Motor neuron (in vitro differentiated cells): ENCODE measurements at regions not wholly inside any gene's neighbourhood (a gene's known extent, or its start where the extent isn't known, plus 50 kb on each side); places are given as distances from the start of the nearest gene placed in this dataset.
A peak's percentile ranks its signal among the peaks of the same experiment; 100 is the strongest.

ENCODE experiments used
- ATAC-seq, 8 experiments: fragments of 200-7000 bp; cut with Tn5 transposase; replicated peaks in 6 of 8; 2 replicates each; pipeline ENCODE4 v1.8.0; 2021; ENCODE audit warnings: mild to moderate bottlenecking in 8 of 8, moderate library complexity in 8 of 8
- H3K27ac ChIP-seq, 2 donors: fragments of 250-450 bp; sonication (Bioruptor Pico); 2 replicates each; pipeline ENCODE4 v1.9.0; 2021; ENCODE audit warnings: antibody characterized with exemption in 2 of 2, mild to moderate bottlenecking in 2 of 2, moderate library complexity in 1 of 2
- H3K4me1 ChIP-seq, 2 donors: fragments of 250-450 bp; sonication (Bioruptor Pico); replicated peaks in 1 of 2; 2 replicates each; pipeline ENCODE4 v1.6.1; 2021; ENCODE audit warnings: antibody characterized with exemption in 2 of 2, mild to moderate bottlenecking in 2 of 2, moderate library complexity in 1 of 2
- H3K4me3 ChIP-seq, 5 donors: fragments of 250-450 bp; sonication (Bioruptor Pico); 2 replicates each; pipeline ENCODE4 v1.9.0; 2021; ENCODE audit warnings: antibody characterized with exemption in 5 of 5, mild to moderate bottlenecking in 5 of 5, moderate library complexity in 4 of 5
- WGBS, 10 experiments: fragments of 450-650 bp; shearing (Covaris generic); methylation state at CpG; one replicate each; pipeline ENCODE4 v1.0.0; 2022; 5-methylcytosine and 5-hydroxymethylcytosine counted together
- in situ Hi-C, 9 experiments: fragments of 400-800 bp; cut with MboI; loops; one replicate each; pipeline ENCODE4 v1.15.0; 2021; ENCODE audit warnings: low sequenced_read_pairs in 9 of 9, low pct_unique_long_range_greater_than_20kb in 2 of 9; ENCODE audit not compliant: unreplicated experiment in 9 of 9

GRCh38 chr10:78805176-78805575, 263.6 kb upstream of the ZMIZ1 start:
- Histone ChIP-seq H3K4me3 (no peak overlapping the region), H3K4me1 (peaks cover 35 to 39% of the 10 kb centered on the region in 2 donors), H3K27ac (no peak overlapping the region)
- 0 to 100% (median 57%) methylated on average over 1 to 4 of the region's 6 CpGs; no CpG with 5 or more reads in 1 of the 10 experiments for WGBS, 10 experiments
- peak in 5 of 8 experiments; percentile 20 to 83 (median 72) for ATAC-seq
- in situ Hi-C loops: loop anchor here in 1 of 9 experiments (25.0 kb wide), 1 partner anchor 257 kb away; the partner anchor contains the start of gene ZMIZ1

GRCh38 chr10:78806681-78807221, 262.0 kb upstream of the ZMIZ1 start:
- WGBS, 10 experiments: 80 to 100% (median 89%) methylated on average over 1 to 2 of the region's 2 CpGs; no CpG with 5 or more reads in 6 of the 10 experiments

GRCh38 chr10:78807504-78808203, 261.1 kb upstream of the ZMIZ1 start:
- WGBS, 10 experiments: 25 to 100% (median 47%) methylated on average over 1 to 8 of the region's 12 CpGs; no CpG with 5 or more reads in 3 of the 10 experiments
- H3K27ac ChIP-seq: peak overlapping the region; percentile 67 to 78
- no peak overlapping the region for H3K4me3 ChIP-seq
- in situ Hi-C loops: loop anchor here in 1 of 9 experiments (25.0 kb wide), 1 partner anchor 255 kb away; the partner anchor contains the start of gene ZMIZ1
- peak in 5 of 8 experiments; percentile 37 to 82 (median 74) for ATAC-seq
- peaks cover 28 to 32% of the 10 kb centered on the region in 2 donors for H3K4me1 ChIP-seq

More at GRCh38 chr10:78806681-78807221, 262.0 kb upstream of the ZMIZ1 start:
- Histone ChIP-seq H3K4me1 (peaks cover 28 to 37% of the 10 kb centered on the region in 2 donors), H3K4me3 (no peak overlapping the region), H3K27ac (no peak overlapping the region)
- peak in 3 of 8 experiments; percentile 11 to 15 (median 11) for ATAC-seq
- in situ Hi-C loops: loop anchor here in 1 of 9 experiments (25.0 kb wide), 1 partner anchor 256 kb away; the partner anchor contains the start of gene ZMIZ1

- Histone ChIP-seq H3K27ac (peak overlapping the region; percentile 67 to 78), H3K4me1 (peaks cover 31 to 32% of the 10 kb centered on the region in 2 donors), H3K4me3 (no peak overlapping the region)
- in situ Hi-C loops: loop anchor here in 1 of 9 experiments (25.0 kb wide), 1 partner anchor 254 kb away; the partner anchor contains the start of gene ZMIZ1
- ATAC-seq: peak in 4 of 8 experiments; percentile 20 to 58 (median 48)
- WGBS, 10 experiments: 26 to 98% (median 60%) methylated on average over 1 to 5 of the region's 8 CpGs; no CpG with 5 or more reads in 5 of the 10 experiments
Measured at GRCh38 chr10:78808286-78808685, 260.5 kb upstream of the ZMIZ1 start.

- Histone ChIP-seq H3K4me1 (peaks cover 34 to 35% of the 10 kb centered on the region in 2 donors), H3K27ac (peak overlapping the region; percentile 29 to 47), H3K4me3 (no peak overlapping the region)
- ATAC-seq: peak in 4 of 8 experiments; percentile 23 to 59 (median 42)
- in situ Hi-C loops: loop anchor here in 1 of 9 experiments (25.0 kb wide), 1 partner anchor 253 kb away; the partner anchor contains the start of gene ZMIZ1
- WGBS, 10 experiments: 100% methylated on average over 1 of the region's 3 CpGs; no CpG with 5 or more reads in 9 of the 10 experiments
Measured at GRCh38 chr10:78808736-78809367, 259.9 kb upstream of the ZMIZ1 start.

- 67 to 100% (median 83%) methylated on average over 1 to 3 of the region's 3 CpGs; no CpG with 5 or more reads in 4 of the 10 experiments for WGBS, 10 experiments
- H3K4me1 ChIP-seq: peaks cover 40 to 43% of the 10 kb centered on the region in 2 donors
- H3K4me3 ChIP-seq: no peak overlapping the region
- H3K27ac ChIP-seq: no peak overlapping the region
- no peak for ATAC-seq
- in situ Hi-C loops: loop anchor here in 1 of 9 experiments (25.0 kb wide), 1 partner anchor 251 kb away; the partner anchor contains the start of gene ZMIZ1
Measured at GRCh38 chr10:78811174-78811573, 257.6 kb upstream of the ZMIZ1 start.

GRCh38 chr10:78812571-78813318, 256.0 kb upstream of the ZMIZ1 start:
- Histone ChIP-seq H3K27ac (no peak overlapping the region), H3K4me1 (peaks cover 39 to 44% of the 10 kb centered on the region in 2 donors), H3K4me3 (no peak overlapping the region)
- in situ Hi-C loops: loop anchor here in 1 of 9 experiments (25.0 kb wide), 1 partner anchor 250 kb away; the partner anchor contains the start of gene ZMIZ1
- 54 to 100% (median 69%) methylated on average over 1 to 4 of the region's 4 CpGs; no CpG with 5 or more reads in 1 of the 10 experiments for WGBS, 10 experiments
- ATAC-seq: no peak

- ATAC-seq: peak in 2 of 8 experiments; percentile 3 to 11
- Histone ChIP-seq H3K4me3 (no peak overlapping the region), H3K4me1 (peaks cover 38 to 44% of the 10 kb centered on the region in 2 donors), H3K27ac (no peak overlapping the region)
- in situ Hi-C loops: loop anchor here in 1 of 9 experiments (25.0 kb wide), 1 partner anchor 249 kb away; the partner anchor contains the start of gene ZMIZ1
- WGBS, 10 experiments: 80 to 100% (median 100%) methylated on average over 1 of the region's 1 CpG; no CpG with 5 or more reads in 7 of the 10 experiments
Measured at GRCh38 chr10:78813526-78813925, 255.2 kb upstream of the ZMIZ1 start.

- H3K4me3 ChIP-seq: no peak overlapping the region
- peak in 5 of 8 experiments; percentile 38 to 73 (median 67) for ATAC-seq
- H3K27ac ChIP-seq: no peak overlapping the region
- 30 to 81% (median 54%) methylated on average over 1 to 6 of the region's 6 CpGs; no CpG with 5 or more reads in 1 of the 10 experiments for WGBS, 10 experiments
- in situ Hi-C loops: loop anchor here in 1 of 9 experiments (25.0 kb wide), 1 partner anchor 248 kb away; the partner anchor contains the start of gene ZMIZ1
- H3K4me1 ChIP-seq: peaks cover 33 to 40% of the 10 kb centered on the region in 2 donors
Measured at GRCh38 chr10:78813998-78814399, 254.8 kb upstream of the ZMIZ1 start.

- in situ Hi-C loops: loop anchor here in 1 of 9 experiments (25.0 kb wide), 1 partner anchor 248 kb away; the partner anchor contains the start of gene ZMIZ1
- no peak overlapping the region for H3K27ac ChIP-seq
- peaks cover 31 to 37% of the 10 kb centered on the region in 2 donors for H3K4me1 ChIP-seq
- no peak overlapping the region for H3K4me3 ChIP-seq
- WGBS, 10 experiments: 50 to 100% (median 80%) methylated on average over 1 to 3 of the region's 3 CpGs; no CpG with 5 or more reads in 3 of the 10 experiments
- peak in 3 of 8 experiments; percentile 13 to 29 (median 21) for ATAC-seq
Measured at GRCh38 chr10:78814407-78814806, 254.4 kb upstream of the ZMIZ1 start.

GRCh38 chr10:78815702-78816334, 252.9 kb upstream of the ZMIZ1 start:
- in situ Hi-C loops: loop anchor here in 1 of 9 experiments (25.0 kb wide), 1 partner anchor 246 kb away; the partner anchor contains the start of gene ZMIZ1

More at GRCh38 chr10:78815702-78816334, 252.9 kb upstream of the ZMIZ1 start:
- ATAC-seq: peak in 1 of 8 experiments; percentile 36
- H3K4me3 ChIP-seq: no peak overlapping the region
- H3K4me1 ChIP-seq: peaks cover 31 to 37% of the 10 kb centered on the region in 2 donors
- H3K27ac ChIP-seq: no peak overlapping the region
- 0 to 100% (median 53%) methylated on average over 1 to 2 of the region's 2 CpGs for WGBS, 10 experiments
